CD4-positive, alpha-beta T cell (primary cell): ENCODE measurements at regions not wholly inside any gene's neighbourhood (a gene's known extent, or its start where the extent isn't known, plus 50 kb on each side); places are given as distances from the start of the nearest gene placed in this dataset.

Experiments
- ATAC-seq: fragments of 200-7000 bp; cut with Tn5 transposase; one replicate; pipeline ENCODE4 v1.10.0; 2022; ENCODE audit warnings: mild to moderate bottlenecking; ENCODE audit not compliant: poor library complexity
- CTCF ChIA-PET: fragments of 350-600 bp; sonication (Branson Sonifier 250); formaldehyde crosslinking; loops from one replicate; lab custom pipeline; 2021; ENCODE audit warnings: antibody characterized with exemption, inconsistent platforms; lab: Charles Lee
- POLR2A ChIA-PET: fragments of 350-600 bp; sonication (Branson Sonifier 250); formaldehyde crosslinking; loops from one replicate; lab custom pipeline; 2021; ENCODE audit warnings: antibody characterized with exemption, inconsistent platforms; lab: Charles Lee
- DNase-seq, 14 experiments: peaks; one replicate each; pipeline ENCODE4 v3.0.0-alpha.2; 2013 to 2020; ENCODE audit warnings: mixed read lengths in 2 of 14
- H3K27ac ChIP-seq, 2 donors: one replicate each; pipeline versions ENCODE4 v1.5.1 to v1.7.0; 2013; ENCODE audit warnings: low read length in 2 of 2, low read depth in 1 of 2, mild to moderate bottlenecking in 1 of 2
- H3K27me3 ChIP-seq, 2 experiments: 1 replicate in 1 of 2; 2 replicates in 1 of 2; pipeline versions ENCODE4 v1.6.1 to v1.7.0; 2013; ENCODE audit warnings: low read length in 2 of 2, control low read depth in 1 of 2, mild to moderate bottlenecking in 1 of 2, moderate library complexity in 1 of 2; ENCODE audit not compliant: insufficient read depth in 2 of 2, control insufficient read depth in 1 of 2
- H3K36me3 ChIP-seq: one replicate; pipeline ENCODE4 v1.6.1; 2013; ENCODE audit warnings: low read length, control low read depth; ENCODE audit not compliant: insufficient read depth
- H3K4me1 ChIP-seq: one replicate; pipeline ENCODE4 v1.6.1; 2013; ENCODE audit warnings: low read length, control low read depth; ENCODE audit not compliant: insufficient read depth
- H3K4me3 ChIP-seq: one replicate; pipeline ENCODE4 v1.5.1; 2013; ENCODE audit warnings: mild to moderate bottlenecking, low read length, moderate library complexity
- H3K9me3 ChIP-seq, 2 experiments: 1 replicate in 1 of 2; 2 replicates in 1 of 2; pipeline versions ENCODE4 v1.6.1 to v1.7.0; 2013; ENCODE audit warnings: low read length in 2 of 2, mild to moderate bottlenecking in 2 of 2, control low read depth in 1 of 2, moderate library complexity in 1 of 2; ENCODE audit not compliant: control insufficient read depth in 1 of 2, insufficient read depth in 1 of 2
- H3K27ac Mint-ChIP-seq: one replicate; pipeline ENCODE4 v1.8.0; 2020; ENCODE audit warnings: mixed read lengths
- H3K27me3 Mint-ChIP-seq: one replicate; pipeline ENCODE4 v1.8.0; 2021; ENCODE audit warnings: mixed read lengths
- H3K36me3 Mint-ChIP-seq: one replicate; pipeline ENCODE4 v1.8.0; 2021; ENCODE audit warnings: low read depth, mixed read lengths
- H3K4me1 Mint-ChIP-seq: one replicate; pipeline ENCODE4 v1.8.0; 2021; ENCODE audit warnings: low read depth, mixed read lengths
- H3K4me3 Mint-ChIP-seq: one replicate; pipeline ENCODE4 v1.8.0; 2020; ENCODE audit warnings: mild to moderate bottlenecking, mixed read lengths
- H3K9me3 Mint-ChIP-seq: one replicate; pipeline ENCODE4 v1.8.0; 2020; ENCODE audit warnings: mixed read lengths
- intact Hi-C, 2 experiments: fragments of 100-400 bp; cut with DNase I in 1 of 2; cut with micrococcal nuclease in 1 of 2; formaldehyde crosslinking; loops; one replicate each; pipeline versions ENCODE4 v1.15.1 to v1.9.0; 2023 to 2025; cut with DNase I, micrococcal nuclease
- TF ChIP-seq, protein P1 (sequence below): fragments of 200-600 bp; IDR thresholded peaks from one replicate; pipeline ENCODE4 v1.8.0; 2022; ENCODE audit warnings: antibody characterized with exemption, mild to moderate bottlenecking

GRCh38 chr6:102493485-102493884, 1100.0 kb downstream of the GRIK2 start:
- POLR2A ChIA-PET: no interaction called here
- no peak overlapping the region for H3K27ac ChIP-seq
- H3K36me3 ChIP-seq: no peaks in the 10 kb centered on the region
- no peak overlapping the region for H3K4me3 ChIP-seq
- no peaks in the 10 kb centered on the region for H3K27me3 ChIP-seq
- Mint-ChIP-seq H3K36me3 (no peaks in the 10 kb centered on the region), H3K27me3 (no peaks in the 10 kb centered on the region), H3K4me1 (no peaks in the 10 kb centered on the region), H3K27ac (no peak overlapping the region), H3K4me3 (no peak overlapping the region), H3K9me3 (peaks cover 4% of the 10 kb centered on the region)
- ATAC-seq: no peak
- no peaks in the 10 kb centered on the region for H3K4me1 ChIP-seq
- no peaks in the 10 kb centered on the region for H3K9me3 ChIP-seq
- CTCF ChIA-PET: no interaction called here
- intact Hi-C loops: no loop called here
- no peak for DNase-seq
- TF ChIP-seq, protein P1, sequence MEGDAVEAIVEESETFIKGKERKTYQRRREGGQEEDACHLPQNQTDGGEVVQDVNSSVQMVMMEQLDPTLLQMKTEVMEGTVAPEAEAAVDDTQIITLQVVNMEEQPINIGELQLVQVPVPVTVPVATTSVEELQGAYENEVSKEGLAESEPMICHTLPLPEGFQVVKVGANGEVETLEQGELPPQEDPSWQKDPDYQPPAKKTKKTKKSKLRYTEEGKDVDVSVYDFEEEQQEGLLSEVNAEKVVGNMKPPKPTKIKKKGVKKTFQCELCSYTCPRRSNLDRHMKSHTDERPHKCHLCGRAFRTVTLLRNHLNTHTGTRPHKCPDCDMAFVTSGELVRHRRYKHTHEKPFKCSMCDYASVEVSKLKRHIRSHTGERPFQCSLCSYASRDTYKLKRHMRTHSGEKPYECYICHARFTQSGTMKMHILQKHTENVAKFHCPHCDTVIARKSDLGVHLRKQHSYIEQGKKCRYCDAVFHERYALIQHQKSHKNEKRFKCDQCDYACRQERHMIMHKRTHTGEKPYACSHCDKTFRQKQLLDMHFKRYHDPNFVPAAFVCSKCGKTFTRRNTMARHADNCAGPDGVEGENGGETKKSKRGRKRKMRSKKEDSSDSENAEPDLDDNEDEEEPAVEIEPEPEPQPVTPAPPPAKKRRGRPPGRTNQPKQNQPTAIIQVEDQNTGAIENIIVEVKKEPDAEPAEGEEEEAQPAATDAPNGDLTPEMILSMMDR: no peak

DNA sequence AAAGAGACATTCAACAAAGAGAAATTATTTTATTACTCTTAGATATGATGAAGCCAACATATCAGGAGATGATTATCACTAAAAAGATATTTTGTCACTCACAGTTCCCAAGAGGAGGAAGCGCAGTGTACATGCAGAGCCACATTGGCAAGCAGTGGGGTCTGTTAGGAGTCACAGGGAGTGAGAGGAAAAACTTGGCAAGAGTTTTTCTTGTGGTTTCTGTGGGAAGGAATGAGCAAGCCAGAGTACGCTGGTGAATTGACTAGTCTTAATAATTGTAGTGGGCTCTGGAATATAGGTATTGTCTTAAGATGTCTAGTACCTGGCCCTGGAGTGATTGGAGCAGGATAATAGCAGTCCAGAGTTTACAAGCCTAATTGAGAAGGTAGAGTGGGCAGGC, 1095.2 kb downstream of the GRIK2 start:
- no peaks in the 10 kb centered on the region for H3K36me3 Mint-ChIP-seq
- H3K9me3 Mint-ChIP-seq: no peaks in the 10 kb centered on the region
- intact Hi-C loops: no loop called here
- no peak overlapping the region for H3K4me3 Mint-ChIP-seq
- no peaks in the 10 kb centered on the region for H3K9me3 ChIP-seq
- TF ChIP-seq, protein P1: no peak
- no peaks in the 10 kb centered on the region for H3K27me3 Mint-ChIP-seq
- H3K27ac Mint-ChIP-seq: no peak overlapping the region
- ChIA-PET CTCF (no interaction called here), POLR2A (no interaction called here)
- H3K36me3 ChIP-seq: no peaks in the 10 kb centered on the region
- H3K27me3 ChIP-seq: no peaks in the 10 kb centered on the region
- no peak for ATAC-seq
- H3K27ac ChIP-seq: no peak overlapping the region
- no peak for DNase-seq
- H3K4me3 ChIP-seq: no peak overlapping the region
- H3K4me1 Mint-ChIP-seq: no peaks in the 10 kb centered on the region
- no peaks in the 10 kb centered on the region for H3K4me1 ChIP-seq

DNA sequence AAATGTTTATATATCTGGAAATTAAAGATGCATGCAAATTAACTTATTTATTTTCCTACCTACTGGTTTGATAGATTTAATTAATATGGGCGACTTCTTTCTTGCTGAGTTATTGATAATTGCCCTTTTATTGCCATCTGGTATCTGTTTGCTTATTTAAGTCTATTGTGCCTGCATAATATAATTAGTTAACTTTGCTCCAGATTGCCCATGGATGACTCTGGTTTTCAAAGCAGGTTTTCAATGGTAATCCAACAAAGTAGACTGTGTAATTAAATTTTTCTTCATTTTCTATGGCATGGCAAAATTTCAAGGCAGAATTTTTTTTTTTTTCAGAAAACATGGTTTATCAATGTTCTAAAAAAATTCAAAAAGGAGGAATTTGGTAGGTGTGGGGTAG, 1092.0 kb downstream of the GRIK2 start:
- Histone ChIP-seq H3K4me1 (no peaks in the 10 kb centered on the region), H3K27me3 (no peaks in the 10 kb centered on the region), H3K9me3 (peaks cover 0 to 4% of the 10 kb centered on the region in 2 experiments), H3K36me3 (no peaks in the 10 kb centered on the region), H3K27ac (no peak overlapping the region), H3K4me3 (no peak overlapping the region)
- no peaks in the 10 kb centered on the region for H3K27me3 Mint-ChIP-seq
- H3K9me3 Mint-ChIP-seq: no peaks in the 10 kb centered on the region
- no peak overlapping the region for H3K27ac Mint-ChIP-seq
- DNase-seq (no peak), ATAC-seq (no peak)
- TF ChIP-seq, protein P1: no peak
- H3K4me1 Mint-ChIP-seq: no peaks in the 10 kb centered on the region
- H3K36me3 Mint-ChIP-seq: no peaks in the 10 kb centered on the region
- ChIA-PET POLR2A (no interaction called here), CTCF (no interaction called here)
- H3K4me3 Mint-ChIP-seq: no peak overlapping the region
- intact Hi-C loops: no loop called here
